Kidney tubule cell (primary cell): ENCODE measurements at regions not wholly inside any gene's neighbourhood (a gene's known extent, or its start where the extent isn't known, plus 50 kb on each side); places are given as distances from the start of the nearest gene placed in this dataset.
"Not testable (repeated sequence)": the region's sequence is repeated elsewhere in the genome, so short reads cannot be mapped to it uniquely, and the experiment has no call there.

Experiments
- DNase-seq: peaks from one replicate; pipeline ENCODE4 v3.0.0-alpha.2; 2018; ENCODE audit warnings: low spot score

GRCh38 chr9:105114318-105114717, 130.1 kb upstream of the SLC44A1 start:
- DNase-seq: no peak

GRCh38 chr9:105114964-105115728, 129.3 kb upstream of the SLC44A1 start:
- peak; percentile 48 for DNase-seq

DNA sequence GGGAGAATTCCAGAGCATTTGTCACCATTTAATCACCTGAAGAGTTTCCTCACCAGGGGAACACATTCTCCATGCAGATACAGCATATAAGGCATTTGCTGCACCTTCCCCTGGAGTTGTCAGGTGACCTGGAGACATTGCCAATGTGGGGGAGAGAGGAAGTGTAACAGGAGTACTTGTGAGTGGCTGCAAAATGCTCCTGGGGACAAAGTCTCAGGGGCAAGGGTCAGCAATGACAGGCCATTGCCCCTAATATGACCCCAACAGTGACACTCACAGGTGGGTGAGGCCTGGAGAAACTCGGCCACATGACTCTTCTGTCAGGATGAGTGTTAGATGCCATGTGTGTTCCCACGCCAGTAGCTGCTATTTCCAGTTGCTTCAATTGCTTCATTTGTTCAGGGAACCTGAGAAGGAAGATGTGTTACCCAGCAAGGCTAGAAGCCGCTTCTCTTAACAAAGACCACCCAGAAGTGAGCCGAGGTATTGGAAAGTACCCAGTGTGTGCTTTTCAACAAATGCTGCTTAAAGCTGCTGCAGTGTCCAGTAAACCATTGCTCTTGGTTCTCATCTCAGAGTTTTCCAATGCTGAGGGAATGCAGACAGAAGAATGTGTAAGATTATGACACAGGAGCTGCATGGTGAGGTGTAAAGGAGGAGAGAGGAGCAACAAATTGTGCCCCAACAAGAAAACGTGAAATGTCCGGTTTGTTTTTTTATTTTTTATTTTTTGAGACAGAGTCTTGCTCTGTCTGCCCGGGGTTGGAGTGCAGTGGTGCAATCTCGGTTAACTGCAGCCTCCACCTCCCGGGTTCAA, 128.2 kb upstream of the SLC44A1 start:
- peak; percentile 79 for DNase-seq

GRCh38 chr9:105117234-105117633, 127.2 kb upstream of the SLC44A1 start:
- DNase-seq: no peak

DNA sequence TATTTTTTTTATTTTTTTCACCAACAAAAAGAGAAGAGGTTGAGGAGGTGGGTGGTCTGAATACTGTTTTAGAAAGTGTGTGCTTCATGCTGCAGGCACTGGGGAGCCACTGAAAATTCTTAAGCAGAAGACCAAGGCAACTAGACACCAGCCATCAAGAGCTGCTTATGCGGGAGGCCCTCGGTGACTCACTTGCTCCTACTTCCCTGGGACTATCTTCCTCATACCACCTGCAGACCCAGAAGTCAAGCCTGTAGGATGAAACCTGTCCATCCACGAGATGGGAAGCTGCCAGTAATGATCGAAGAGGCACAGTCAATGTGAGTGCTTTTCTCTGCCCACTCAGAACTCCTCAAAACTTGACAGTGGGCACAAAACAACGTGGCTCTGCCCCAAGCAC, 125.8 kb upstream of the SLC44A1 start:
- peak; percentile 78 for DNase-seq

- no peak for DNase-seq
These were observed 125.3 kb upstream of the SLC44A1 start for GRCh38 chr9:105119156-105119555.

GRCh38 chr9:105121861-105122430, 122.5 kb upstream of the SLC44A1 start:
- no peak for DNase-seq

DNA sequence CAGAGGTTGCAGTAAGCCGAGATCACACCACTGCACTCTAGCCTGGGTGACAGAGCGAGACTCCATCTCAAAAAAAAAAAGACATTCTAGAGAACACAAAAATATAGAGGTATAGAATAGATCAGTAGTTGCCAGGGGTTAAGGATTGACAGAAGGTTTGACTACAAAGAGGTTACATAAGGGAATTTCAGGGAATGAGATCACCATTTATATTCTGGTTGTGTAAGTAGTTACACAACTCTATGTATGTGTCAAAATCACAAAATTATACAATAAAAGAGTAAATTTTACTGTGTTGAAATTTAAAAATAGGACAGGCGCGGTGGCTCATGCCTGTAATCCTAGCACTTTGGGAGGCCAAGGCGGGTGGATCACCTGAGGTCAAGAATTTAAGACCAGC, 119.9 kb upstream of the SLC44A1 start:
- not testable (repeated sequence) for DNase-seq

- DNase-seq: no peak
These were observed 118.2 kb upstream of the SLC44A1 start for GRCh38 chr9:105126226-105126625.

DNA sequence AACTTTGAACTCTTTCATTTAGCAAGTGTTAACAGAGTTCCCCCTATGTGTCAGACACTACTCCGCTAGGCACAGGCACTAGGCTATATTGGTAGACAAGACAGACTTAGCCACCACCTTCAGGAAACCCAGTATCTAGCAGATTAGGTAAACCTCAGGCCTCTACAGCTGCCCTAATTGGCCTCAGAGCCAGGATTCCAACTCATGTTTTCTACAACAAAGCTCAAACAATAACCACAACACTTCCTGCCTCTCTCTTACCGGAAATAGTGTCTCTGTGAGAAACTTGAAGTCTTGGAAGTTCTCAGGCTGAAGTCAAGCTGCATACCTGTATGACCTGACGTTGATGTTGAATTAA, 116.6 kb upstream of the SLC44A1 start:
- peak; percentile 82 for DNase-seq

DNA sequence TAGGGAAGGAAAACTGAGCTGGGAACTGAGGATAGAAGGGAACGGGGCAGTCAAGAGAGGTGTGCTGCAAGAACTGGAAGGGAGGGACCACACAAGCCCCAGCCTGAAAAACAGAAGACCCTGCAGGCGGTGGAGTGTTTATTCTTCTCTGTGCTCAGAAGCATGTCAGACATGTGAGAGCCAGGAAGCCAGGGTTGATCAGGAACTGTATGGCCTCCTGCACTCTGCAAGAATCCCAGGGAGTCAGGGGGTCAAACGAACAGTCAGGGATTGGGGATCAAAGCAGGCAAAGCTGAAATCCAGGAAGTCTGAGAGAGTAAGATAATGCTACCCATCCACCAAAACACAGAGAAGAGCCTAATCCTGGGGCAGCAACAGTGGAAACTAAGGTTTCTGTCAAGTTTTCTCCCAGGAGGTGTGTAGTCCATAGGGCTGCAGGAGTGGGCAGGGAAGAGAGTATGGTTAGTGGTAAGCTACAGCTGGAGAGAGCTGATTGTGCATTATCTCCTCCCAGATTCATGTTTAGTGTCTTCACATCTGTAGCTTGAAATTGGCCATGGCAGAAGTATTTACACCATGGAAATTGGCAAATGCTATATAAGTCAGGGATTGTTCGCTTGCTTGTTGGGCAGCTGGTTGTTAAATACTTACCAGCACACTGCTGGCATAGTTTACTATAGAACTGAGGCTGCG, 115.4 kb upstream of the SLC44A1 start:
- no peak for DNase-seq

GRCh38 chr9:105129731-105130130, 114.7 kb upstream of the SLC44A1 start:
- no peak for DNase-seq

GRCh38 chr9:105131981-105132380, 112.5 kb upstream of the SLC44A1 start:
- peak; percentile 56 for DNase-seq

GRCh38 chr9:105132606-105133005, 111.8 kb upstream of the SLC44A1 start:
- DNase-seq: peak; percentile 95

- DNase-seq: no peak
These were observed 106.1 kb upstream of the SLC44A1 start for GRCh38 chr9:105138306-105138801.

- DNase-seq: no peak
These were observed 103.1 kb upstream of the SLC44A1 start for GRCh38 chr9:105141146-105141975.

DNA sequence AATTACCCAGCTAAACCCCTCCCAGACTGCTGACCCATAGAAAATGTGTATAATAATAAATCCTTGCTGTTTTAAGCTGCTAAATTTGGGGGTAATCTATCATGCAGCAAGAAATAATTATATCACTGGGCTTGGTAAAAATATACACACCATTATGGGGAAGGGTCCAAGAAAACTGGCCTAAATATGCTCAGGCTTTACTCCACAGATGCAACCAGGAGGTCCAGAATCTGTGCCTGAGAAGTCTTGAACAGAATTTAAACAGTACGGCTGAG, 102.5 kb upstream of the SLC44A1 start:
- no peak for DNase-seq

DNA sequence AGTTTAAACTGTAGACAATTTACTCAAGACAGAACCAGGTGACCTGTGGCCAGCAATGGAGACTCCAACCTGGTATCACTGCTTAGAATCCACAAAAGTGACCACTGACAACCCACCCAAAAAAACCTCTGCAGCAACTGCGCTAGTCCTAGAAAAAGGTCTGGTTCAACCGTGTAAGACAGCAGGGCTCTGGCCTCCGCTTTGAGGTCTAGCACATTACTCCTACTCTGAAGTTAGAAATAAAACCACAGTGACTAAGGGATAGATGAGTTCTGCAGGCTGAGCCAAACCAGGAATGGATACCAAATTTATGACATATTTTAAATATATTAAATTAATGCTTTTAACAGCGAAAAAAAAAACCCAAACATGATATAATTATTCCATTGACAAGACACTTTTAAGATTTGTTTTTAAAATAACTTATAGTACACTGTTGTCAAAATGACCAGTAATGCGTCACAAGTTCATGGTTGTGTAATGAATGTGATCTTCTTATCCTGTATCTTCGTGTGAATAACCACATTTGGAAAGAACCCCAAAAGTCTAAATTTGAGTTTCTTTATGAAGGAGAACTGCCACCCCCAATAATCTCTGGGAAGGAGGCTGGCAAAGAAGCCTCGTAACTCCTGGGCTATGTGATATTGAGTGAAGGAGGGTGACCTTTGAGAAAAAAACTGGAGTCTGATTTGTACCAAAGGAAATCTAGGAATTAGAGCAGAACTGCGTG, 101.9 kb upstream of the SLC44A1 start:
- DNase-seq: no peak

DNA sequence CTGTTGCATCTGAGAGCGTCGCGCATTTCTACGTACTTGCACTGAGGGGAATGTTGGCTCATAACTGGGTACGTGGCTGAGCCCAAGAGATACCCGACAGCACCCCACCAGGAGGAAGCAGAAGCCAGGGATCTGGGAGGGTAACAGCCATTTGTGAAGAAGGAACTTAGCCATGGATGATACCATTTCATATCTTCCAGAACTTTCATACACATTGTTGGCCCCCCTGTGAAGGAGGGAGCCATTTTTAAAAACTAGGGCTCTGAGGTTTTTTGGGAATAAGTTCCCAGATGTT, 101.4 kb upstream of the SLC44A1 start:
- no peak for DNase-seq

GRCh38 chr9:105144076-105144475, 100.4 kb upstream of the SLC44A1 start:
- DNase-seq: no peak

GRCh38 chr9:105144841-105145240, 99.6 kb upstream of the SLC44A1 start:
- DNase-seq: no peak
